ENCODE measurements at regions not wholly inside any gene's neighbourhood (a gene's known extent, or its start where the extent isn't known, plus 50 kb on each side); places are given as distances from the start of the nearest gene placed in this dataset.

GRCh38 chr14:54219261-54220070 lies 177.3 kb upstream of the CDKN3 start:
- in situ Hi-C loops (cut with HindIII; ENCODE audit: low pct_unique_long_range_greater_than_20kb, low sequenced_read_pairs): no loop called here

GRCh38 chr14:54220071-54220703 lies 176.6 kb upstream of the CDKN3 start:
- no peak for DNase-seq (ENCODE audit: low read depth)
- in situ Hi-C loops (cut with HindIII; ENCODE audit: low pct_unique_long_range_greater_than_20kb, low sequenced_read_pairs): no loop called here

More at GRCh38 chr14:54219261-54220070, 177.3 kb upstream of the CDKN3 start:
- DNase-seq (ENCODE audit: low read depth): no peak

GRCh38 chr14:54220704-54221431 lies 175.9 kb upstream of the CDKN3 start:
- in situ Hi-C loops (cut with HindIII; ENCODE audit: low pct_unique_long_range_greater_than_20kb, low sequenced_read_pairs): no loop called here
- DNase-seq (ENCODE audit: low read depth): no peak

GRCh38 chr14:54221432-54221803 lies 175.4 kb upstream of the CDKN3 start:
- DNase-seq (ENCODE audit: low read depth): no peak
- in situ Hi-C loops (cut with HindIII; ENCODE audit: low pct_unique_long_range_greater_than_20kb, low sequenced_read_pairs): no loop called here

DNA sequence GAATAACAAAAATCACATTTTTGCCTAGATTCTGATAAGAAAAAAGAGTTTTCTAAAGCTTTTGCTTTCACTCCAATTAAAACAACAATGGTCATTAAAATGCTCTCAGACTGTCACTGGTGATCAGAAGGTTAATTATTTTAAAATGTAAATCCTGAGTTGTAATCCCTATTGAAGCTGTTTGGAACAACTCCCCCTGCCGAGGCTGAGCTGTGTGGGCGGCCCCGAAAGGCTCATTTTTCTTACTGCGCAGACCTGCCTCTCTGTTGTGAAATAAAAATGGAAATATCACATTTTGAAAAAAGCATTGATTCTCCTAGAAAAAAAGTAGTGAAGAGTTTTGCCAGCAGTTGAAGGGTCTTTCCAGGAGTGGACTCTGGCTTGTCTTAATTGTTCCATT lies 174.8 kb upstream of the CDKN3 start:
- in situ Hi-C loops (cut with HindIII; ENCODE audit: low pct_unique_long_range_greater_than_20kb, low sequenced_read_pairs): no loop called here
- no peak for DNase-seq (ENCODE audit: low read depth)

- in situ Hi-C loops (cut with HindIII; ENCODE audit: low pct_unique_long_range_greater_than_20kb, low sequenced_read_pairs): no loop called here
These were observed 172.9 kb upstream of the CDKN3 start for GRCh38 chr14:54223831-54224402.

DNA sequence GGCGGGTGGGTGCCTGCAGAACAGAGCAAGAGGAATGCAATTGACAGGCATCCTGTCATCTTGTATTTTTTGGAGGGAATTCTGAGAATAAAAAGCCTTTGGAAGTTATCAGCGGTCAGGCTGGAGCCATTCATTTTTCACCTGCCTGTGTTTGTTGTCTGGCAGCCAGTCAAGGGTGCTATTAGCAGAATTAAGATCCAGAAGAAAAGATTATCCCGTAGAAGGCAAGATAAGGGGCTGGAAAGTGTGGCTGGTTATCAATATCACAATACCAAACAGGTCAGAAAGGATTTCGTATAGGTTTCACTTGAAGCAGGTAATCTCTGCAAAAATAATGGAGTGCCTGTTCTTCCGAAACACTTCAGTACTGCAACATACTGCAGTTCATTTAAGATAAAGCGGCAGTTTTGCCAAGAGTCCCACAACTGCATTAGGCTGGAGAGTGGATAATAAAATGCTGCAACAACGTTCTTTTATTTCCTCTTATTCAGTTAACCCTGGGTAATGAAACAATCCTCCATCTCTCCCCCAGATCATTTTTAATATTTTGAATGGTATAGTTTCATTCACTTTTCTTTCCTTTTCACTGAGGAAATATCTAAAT lies 171.2 kb upstream of the CDKN3 start:
- in situ Hi-C loops (cut with HindIII; ENCODE audit: low pct_unique_long_range_greater_than_20kb, low sequenced_read_pairs): no loop called here
- DNase-seq (ENCODE audit: low read depth): no peak

More at GRCh38 chr14:54223831-54224402, 172.9 kb upstream of the CDKN3 start:
- no peak for DNase-seq (ENCODE audit: low read depth)

DNA sequence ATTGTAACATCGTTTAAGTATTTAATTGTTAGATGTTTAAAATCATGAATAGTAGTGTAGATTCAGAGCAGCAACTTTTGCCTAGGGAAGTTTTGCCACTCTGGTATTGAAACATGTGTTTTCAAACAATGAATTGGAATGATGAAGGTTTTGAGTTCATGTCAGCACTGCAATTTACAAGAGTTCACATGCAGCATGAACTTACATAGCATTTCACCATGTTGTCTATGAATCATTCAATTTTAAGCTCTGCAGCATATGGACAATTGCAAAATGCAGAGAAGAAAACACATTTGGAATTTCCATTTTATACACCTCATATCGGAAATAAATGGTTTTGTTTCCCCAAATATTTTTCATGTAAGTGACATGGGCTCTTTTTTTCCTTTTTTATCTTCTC lies 170.7 kb upstream of the CDKN3 start:
- no peak for DNase-seq (ENCODE audit: low read depth)
- in situ Hi-C loops (cut with HindIII; ENCODE audit: low pct_unique_long_range_greater_than_20kb, low sequenced_read_pairs): no loop called here

DNA sequence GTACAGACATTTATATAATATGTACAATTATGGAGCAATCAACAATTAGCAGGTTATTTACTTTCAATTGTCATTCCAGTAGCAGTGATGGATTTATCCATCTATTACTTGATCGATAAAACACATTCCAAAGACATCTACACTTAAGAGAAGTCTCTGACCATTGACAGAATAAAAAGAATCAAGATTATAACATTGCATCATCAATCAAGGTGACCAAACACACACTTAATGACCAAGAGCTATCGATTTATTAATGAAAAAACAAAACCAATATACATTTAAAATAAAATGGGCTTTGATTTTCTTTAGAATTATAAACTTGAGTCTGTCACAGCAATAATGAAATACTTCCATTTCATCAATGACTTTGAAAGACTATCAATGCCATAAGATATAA lies 170.2 kb upstream of the CDKN3 start:
- in situ Hi-C loops (cut with HindIII; ENCODE audit: low pct_unique_long_range_greater_than_20kb, low sequenced_read_pairs): no loop called here

GRCh38 chr14:54229136-54229535 lies 167.7 kb upstream of the CDKN3 start:
- no peak for DNase-seq (ENCODE audit: low read depth)
- in situ Hi-C loops (cut with HindIII; ENCODE audit: low pct_unique_long_range_greater_than_20kb, low sequenced_read_pairs): no loop called here

More for the DNA sequence above, 170.2 kb upstream of the CDKN3 start:
- no peak for DNase-seq (ENCODE audit: low read depth)

DNA sequence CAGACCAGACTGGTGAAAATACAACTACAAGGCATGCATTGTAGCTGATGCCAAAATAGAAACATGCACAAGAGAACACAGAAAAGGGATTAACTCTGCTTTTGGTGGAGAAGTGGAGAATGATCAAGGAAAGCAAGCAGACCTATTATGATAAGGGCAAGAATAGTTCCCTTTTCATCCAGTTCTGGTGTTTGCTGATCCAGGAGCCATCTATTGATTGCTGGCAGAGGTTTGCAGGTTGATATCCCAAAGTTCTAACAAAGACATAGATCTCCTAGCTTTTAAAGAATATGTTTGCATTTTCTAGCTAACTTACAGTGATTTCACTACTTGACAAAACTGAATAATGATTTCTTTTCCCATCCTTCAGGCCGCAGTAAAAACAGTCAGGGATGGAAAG lies 166.2 kb upstream of the CDKN3 start:
- DNase-seq (ENCODE audit: low read depth): no peak
- in situ Hi-C loops (cut with HindIII; ENCODE audit: low pct_unique_long_range_greater_than_20kb, low sequenced_read_pairs): no loop called here

- in situ Hi-C loops (cut with HindIII; ENCODE audit: low pct_unique_long_range_greater_than_20kb, low sequenced_read_pairs): no loop called here
These were observed 164.1 kb upstream of the CDKN3 start for GRCh38 chr14:54232735-54233134.

DNA sequence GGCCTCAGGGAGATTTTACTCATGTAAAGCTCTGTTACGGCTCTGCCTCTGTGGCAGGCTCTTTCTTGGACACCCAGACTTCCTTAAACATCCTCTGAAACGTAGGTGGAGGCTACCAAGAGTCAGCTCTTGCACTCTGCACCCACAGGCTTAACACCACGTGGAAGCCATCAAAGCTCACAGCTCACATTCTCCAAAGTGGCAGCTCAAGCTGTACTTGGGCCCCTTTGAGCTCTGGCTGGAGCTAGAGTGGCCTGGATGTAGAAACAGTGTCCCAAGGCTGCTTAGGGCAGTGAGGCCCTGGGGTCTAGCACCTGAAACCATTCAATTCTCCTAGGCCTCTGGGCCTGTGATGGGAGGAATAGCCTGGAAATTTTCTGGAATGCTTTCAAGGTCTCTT lies 155.3 kb upstream of the CDKN3 start:
- DNase-seq (ENCODE audit: low read depth): no peak
- in situ Hi-C loops (cut with HindIII; ENCODE audit: low pct_unique_long_range_greater_than_20kb, low sequenced_read_pairs): no loop called here

More at GRCh38 chr14:54232735-54233134, 164.1 kb upstream of the CDKN3 start:
- DNase-seq (ENCODE audit: low read depth): no peak

- in situ Hi-C loops (cut with HindIII; ENCODE audit: low pct_unique_long_range_greater_than_20kb, low sequenced_read_pairs): no loop called here
- no peak for DNase-seq (ENCODE audit: low read depth)
These were observed 145.5 kb upstream of the CDKN3 start for GRCh38 chr14:54251356-54251755.

- DNase-seq (ENCODE audit: low read depth): peak; percentile 72
- in situ Hi-C loops (cut with HindIII; ENCODE audit: low pct_unique_long_range_greater_than_20kb, low sequenced_read_pairs): no loop called here
These were observed 144.6 kb upstream of the CDKN3 start for GRCh38 chr14:54252072-54252730.

GRCh38 chr14:54253195-54253947 lies 143.4 kb upstream of the CDKN3 start:
- in situ Hi-C loops (cut with HindIII; ENCODE audit: low pct_unique_long_range_greater_than_20kb, low sequenced_read_pairs): no loop called here
- DNase-seq (ENCODE audit: low read depth): peak; percentile 84

GRCh38 chr14:54256156-54256555 lies 140.7 kb upstream of the CDKN3 start:
- in situ Hi-C loops (cut with HindIII; ENCODE audit: low pct_unique_long_range_greater_than_20kb, low sequenced_read_pairs): no loop called here
- DNase-seq (ENCODE audit: low read depth): no peak

Measured in Caki2 (cell line).